Endodermal cell (in vitro differentiated cells): ENCODE measurements at regions not wholly inside any gene's neighbourhood (a gene's known extent, or its start where the extent isn't known, plus 50 kb on each side); places are given as distances from the start of the nearest gene placed in this dataset.

ENCODE experiments used
- DNase-seq: peaks from one replicate; pipeline ENCODE4 v3.0.0-alpha.2; 2017
- H3K27ac ChIP-seq: 2 replicates; pipeline ENCODE4 v1.5.1; 2013; ENCODE audit warnings: mild to moderate bottlenecking, low read depth, low read length, moderate library complexity
- H3K27me3 ChIP-seq: 2 replicates; pipeline ENCODE4 v1.6.1; 2013; ENCODE audit warnings: mild to moderate bottlenecking, low read length, moderate library complexity; ENCODE audit not compliant: insufficient read depth, control insufficient read depth, poor library complexity, severe bottlenecking
- H3K36me3 ChIP-seq: 2 replicates; pipeline ENCODE4 v1.7.0; 2013; ENCODE audit warnings: mild to moderate bottlenecking, low read length, moderate library complexity; ENCODE audit not compliant: control insufficient read depth, insufficient read depth
- H3K4me1 ChIP-seq: one replicate; pipeline ENCODE4 v1.7.0; 2013; ENCODE audit warnings: low read length; ENCODE audit not compliant: control insufficient read depth, insufficient read depth
- H3K4me3 ChIP-seq: 2 replicates; pipeline ENCODE4 v1.5.1; 2013; ENCODE audit warnings: mild to moderate bottlenecking, low read length, moderate library complexity
- H3K9ac ChIP-seq: 2 replicates; pipeline ENCODE4 v1.6.1; 2013; ENCODE audit warnings: mild to moderate bottlenecking, low read length, moderate library complexity; ENCODE audit not compliant: poor library complexity, severe bottlenecking; ENCODE audit errors: extremely low read depth
- H3K9me3 ChIP-seq: 2 replicates; pipeline ENCODE4 v1.6.1; 2013; ENCODE audit warnings: mild to moderate bottlenecking, low read length, moderate library complexity; ENCODE audit not compliant: control insufficient read depth
- H3K27ac Mint-ChIP-seq: 2 replicates; pipeline ENCODE4 v1.8.0; 2020; ENCODE audit warnings: mixed read lengths
- H3K27me3 Mint-ChIP-seq: 2 replicates; pipeline ENCODE4 v1.8.0; 2021; ENCODE audit warnings: mild to moderate bottlenecking, mixed read lengths; ENCODE audit not compliant: insufficient read depth
- H3K36me3 Mint-ChIP-seq: 2 replicates; pipeline ENCODE4 v1.8.0; 2020; ENCODE audit warnings: low read depth, mixed read lengths
- H3K4me1 Mint-ChIP-seq: 2 replicates; pipeline ENCODE4 v1.8.0; 2020; ENCODE audit warnings: mixed read lengths
- H3K4me3 Mint-ChIP-seq: 2 replicates; pipeline ENCODE4 v1.8.0; 2020; ENCODE audit warnings: mild to moderate bottlenecking, moderate library complexity, mixed read lengths
- H3K9me3 Mint-ChIP-seq: 2 replicates; pipeline ENCODE4 v1.8.0; 2020; ENCODE audit warnings: mild to moderate bottlenecking, mixed read lengths
- whole genome bisulfite sequencing, 2 experiments: methylation state at CpG; one replicate each; pipeline versions ENCODE4 v1.1.5 to v1.1.7; 2013; ENCODE audit warnings: missing lambda C conversion rate in 2 of 2, mixed read lengths in 1 of 2; ENCODE audit not compliant: insufficient coverage in 1 of 2, insufficient read length in 1 of 2; 5-methylcytosine and 5-hydroxymethylcytosine counted together
- TF ChIP-seq, protein P1 (sequence below): fragments of 200-600 bp; sonication (generic); conservative IDR thresholded peaks from 2 replicates; pipeline ENCODE4 v1.5.0; 2021; ENCODE audit warnings: antibody characterized with exemption, mild to moderate bottlenecking

GRCh38 chr6:138572885-138573284, 73.6 kb upstream of the NHSL1 start:
- WGBS, 2 experiments, result 75% methylated on average over 5 to 6 of the region's 6 CpGs
- Mint-ChIP-seq H3K9me3 (no peaks in the 10 kb centered on the region), H3K4me3 (no peak overlapping the region), H3K36me3 (no peaks in the 10 kb centered on the region), H3K27me3 (peaks cover 4% of the 10 kb centered on the region), H3K27ac (no peak overlapping the region), H3K4me1 (peaks cover 16% of the 10 kb centered on the region)
- Histone ChIP-seq H3K9ac (no peak overlapping the region), H3K27me3 (no peaks in the 10 kb centered on the region), H3K4me1 (peaks cover 10% of the 10 kb centered on the region), H3K36me3 (no peaks in the 10 kb centered on the region), H3K9me3 (no peaks in the 10 kb centered on the region), H3K27ac (no peak overlapping the region), H3K4me3 (peak overlapping the region; percentile 82)
- TF ChIP-seq, protein P1, sequence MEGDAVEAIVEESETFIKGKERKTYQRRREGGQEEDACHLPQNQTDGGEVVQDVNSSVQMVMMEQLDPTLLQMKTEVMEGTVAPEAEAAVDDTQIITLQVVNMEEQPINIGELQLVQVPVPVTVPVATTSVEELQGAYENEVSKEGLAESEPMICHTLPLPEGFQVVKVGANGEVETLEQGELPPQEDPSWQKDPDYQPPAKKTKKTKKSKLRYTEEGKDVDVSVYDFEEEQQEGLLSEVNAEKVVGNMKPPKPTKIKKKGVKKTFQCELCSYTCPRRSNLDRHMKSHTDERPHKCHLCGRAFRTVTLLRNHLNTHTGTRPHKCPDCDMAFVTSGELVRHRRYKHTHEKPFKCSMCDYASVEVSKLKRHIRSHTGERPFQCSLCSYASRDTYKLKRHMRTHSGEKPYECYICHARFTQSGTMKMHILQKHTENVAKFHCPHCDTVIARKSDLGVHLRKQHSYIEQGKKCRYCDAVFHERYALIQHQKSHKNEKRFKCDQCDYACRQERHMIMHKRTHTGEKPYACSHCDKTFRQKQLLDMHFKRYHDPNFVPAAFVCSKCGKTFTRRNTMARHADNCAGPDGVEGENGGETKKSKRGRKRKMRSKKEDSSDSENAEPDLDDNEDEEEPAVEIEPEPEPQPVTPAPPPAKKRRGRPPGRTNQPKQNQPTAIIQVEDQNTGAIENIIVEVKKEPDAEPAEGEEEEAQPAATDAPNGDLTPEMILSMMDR, result no peak
- DNase-seq, result peak; percentile 68

DNA sequence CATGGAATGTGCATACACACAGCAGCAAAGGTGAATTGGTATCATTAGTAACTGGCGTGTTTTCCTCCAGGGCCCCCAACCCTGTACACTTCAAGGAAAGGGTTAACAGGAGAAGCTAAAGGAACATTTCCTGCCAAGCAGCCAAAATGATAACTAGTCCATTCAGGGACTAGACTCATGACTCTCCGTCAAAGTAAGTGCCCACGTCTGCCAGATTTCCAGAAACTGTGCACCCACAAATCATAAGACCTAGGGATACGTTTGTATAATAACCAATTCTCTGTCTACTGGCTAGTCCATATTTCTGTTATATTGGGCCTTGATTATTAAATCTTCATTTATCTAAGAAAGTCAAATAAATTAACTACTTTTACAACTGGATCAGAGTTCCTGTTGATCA, 76.0 kb upstream of the NHSL1 start:
- Mint-ChIP-seq H3K27me3 (peaks cover 4% of the 10 kb centered on the region), H3K27ac (no peak overlapping the region), H3K9me3 (no peaks in the 10 kb centered on the region), H3K4me3 (no peak overlapping the region), H3K4me1 (peaks cover 19% of the 10 kb centered on the region), H3K36me3 (no peaks in the 10 kb centered on the region)
- H3K9me3 ChIP-seq, result no peaks in the 10 kb centered on the region
- H3K36me3 ChIP-seq, result no peaks in the 10 kb centered on the region
- H3K4me3 ChIP-seq, result no peak overlapping the region
- WGBS, 2 experiments, result 96 to 98% methylated on average over 3 to 4 of the region's 4 CpGs
- no peak overlapping the region for H3K27ac ChIP-seq
- peaks cover 10% of the 10 kb centered on the region for H3K4me1 ChIP-seq
- H3K9ac ChIP-seq, result no peak overlapping the region
- no peaks in the 10 kb centered on the region for H3K27me3 ChIP-seq
- DNase-seq, result no peak
- TF ChIP-seq, protein P1, result no peak

- no peak overlapping the region for H3K4me3 Mint-ChIP-seq
- no peaks in the 10 kb centered on the region for H3K36me3 Mint-ChIP-seq
- no peak overlapping the region for H3K9ac ChIP-seq
- H3K27ac Mint-ChIP-seq, result no peak overlapping the region
- no peaks in the 10 kb centered on the region for H3K27me3 ChIP-seq
- H3K36me3 ChIP-seq, result no peaks in the 10 kb centered on the region
- H3K27me3 Mint-ChIP-seq, result peaks cover 4% of the 10 kb centered on the region
- H3K27ac ChIP-seq, result peak overlapping the region; percentile 57
- WGBS, 2 experiments, result 72 to 73% methylated on average over 6 of the region's 6 CpGs
- no peak for DNase-seq
- H3K4me1 ChIP-seq, result peaks cover under 1% of the 10 kb centered on the region
- TF ChIP-seq, protein P1, result no peak
- H3K9me3 ChIP-seq, result no peaks in the 10 kb centered on the region
- peaks cover 19% of the 10 kb centered on the region for H3K4me1 Mint-ChIP-seq
- no peaks in the 10 kb centered on the region for H3K9me3 Mint-ChIP-seq
- no peak overlapping the region for H3K4me3 ChIP-seq
These were observed 77.0 kb upstream of the NHSL1 start for GRCh38 chr6:138576313-138576712.
